Ectodermal cell (in vitro differentiated cells): ENCODE measurements at regions not wholly inside any gene's neighbourhood (a gene's known extent, or its start where the extent isn't known, plus 50 kb on each side); places are given as distances from the start of the nearest gene placed in this dataset.

Experiments used
- H3K27ac ChIP-seq: 2 replicates; pipeline ENCODE4 v1.7.0; 2013; ENCODE audit warnings: mild to moderate bottlenecking, low read depth, low read length; ENCODE audit not compliant: insufficient read depth, poor library complexity, severe bottlenecking
- H3K27me3 ChIP-seq: 2 replicates; pipeline ENCODE4 v1.7.0; 2013; ENCODE audit warnings: mild to moderate bottlenecking, low read length; ENCODE audit not compliant: insufficient read depth, control insufficient read depth, poor library complexity, severe bottlenecking
- H3K36me3 ChIP-seq: one replicate; pipeline ENCODE4 v1.7.0; 2013; ENCODE audit warnings: low read length; ENCODE audit not compliant: control insufficient read depth, insufficient read depth
- H3K4me1 ChIP-seq: one replicate; pipeline ENCODE4 v1.7.0; 2013; ENCODE audit warnings: low read length; ENCODE audit not compliant: control insufficient read depth, insufficient read depth
- H3K4me3 ChIP-seq: 2 replicates; pipeline ENCODE4 v1.7.0; 2013; ENCODE audit warnings: low read depth, low read length, control low read depth; ENCODE audit not compliant: insufficient read depth
- H3K9me3 ChIP-seq: 2 replicates; pipeline ENCODE4 v1.7.0; 2013; ENCODE audit warnings: mild to moderate bottlenecking, low read length, moderate library complexity; ENCODE audit not compliant: control insufficient read depth
- WGBS, 2 experiments: methylation state at CpG; one replicate each; pipeline ENCODE4 v1.1.7; 2013; ENCODE audit warnings: missing lambda C conversion rate in 2 of 2; 5-methylcytosine and 5-hydroxymethylcytosine counted together

DNA sequence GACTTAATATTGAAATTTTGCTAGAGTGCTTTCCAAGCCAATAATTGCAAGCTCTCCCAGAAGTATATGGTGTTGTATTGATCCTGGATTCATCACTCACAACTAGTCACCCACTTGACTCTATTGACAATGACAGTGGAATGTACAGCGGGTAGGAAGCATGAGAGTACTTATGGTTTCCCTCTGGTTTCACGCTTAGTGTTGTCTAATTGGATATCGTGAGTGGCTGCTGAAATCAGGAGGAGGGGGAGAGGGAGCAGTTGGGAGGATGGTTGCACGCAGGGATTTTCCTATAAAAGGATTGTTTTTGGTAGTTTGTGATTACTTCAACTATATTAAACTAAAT is 1819.5 kb upstream of the TENM3 start:
- Histone ChIP-seq H3K27me3 (no peaks in the 10 kb centered on the region), H3K4me1 (no peaks in the 10 kb centered on the region), H3K36me3 (no peaks in the 10 kb centered on the region), H3K27ac (no peak overlapping the region), H3K9me3 (no peaks in the 10 kb centered on the region), H3K4me3 (no peak overlapping the region)
- WGBS, 2 experiments, result 94 to 95% methylated on average over 3 to 4 of the region's 4 CpGs

DNA sequence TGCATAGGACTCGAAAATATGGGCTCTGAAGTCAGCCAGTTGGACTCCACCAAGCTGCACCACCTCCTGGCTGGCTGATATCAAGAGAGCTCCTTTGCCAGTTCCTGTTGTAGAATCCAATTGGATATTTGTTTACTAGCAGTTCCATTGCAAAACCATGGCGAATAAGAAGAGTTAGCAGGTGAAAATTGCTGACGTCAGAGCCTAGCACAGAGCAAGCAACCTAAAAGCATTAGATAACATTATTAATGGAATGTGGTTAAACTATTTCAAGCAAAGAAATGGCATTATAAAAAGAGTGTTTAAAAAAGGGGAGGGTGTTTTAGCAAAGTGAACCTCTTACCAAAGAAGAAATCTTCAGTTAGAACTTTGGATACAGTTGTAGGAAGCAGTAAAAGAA is 1816.3 kb upstream of the TENM3 start:
- H3K27ac ChIP-seq, result no peak overlapping the region
- H3K36me3 ChIP-seq, result no peaks in the 10 kb centered on the region
- no peak overlapping the region for H3K4me3 ChIP-seq
- WGBS, 2 experiments, result 98% methylated on average over 3 of the region's 3 CpGs
- H3K4me1 ChIP-seq, result no peaks in the 10 kb centered on the region
- H3K27me3 ChIP-seq, result no peaks in the 10 kb centered on the region
- H3K9me3 ChIP-seq, result no peaks in the 10 kb centered on the region

DNA sequence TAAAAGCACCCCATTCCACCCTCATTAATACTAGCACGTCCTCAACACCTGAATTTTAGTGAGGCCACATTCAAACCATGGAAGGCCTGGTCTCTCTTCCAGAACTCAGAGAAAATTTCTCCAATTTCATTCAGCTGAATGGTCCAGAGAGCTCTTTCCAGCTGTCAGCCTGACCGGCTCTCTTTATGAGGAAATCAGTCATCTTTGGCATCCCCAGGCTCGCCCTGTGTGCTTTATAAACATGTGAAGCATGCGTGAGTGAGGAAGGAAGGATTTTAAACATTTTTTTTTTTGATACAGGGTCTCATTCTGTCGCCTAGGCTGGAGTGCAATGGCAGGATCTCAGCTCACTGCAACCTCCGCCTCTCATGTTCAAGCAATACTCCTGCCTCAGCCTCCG is 1812.9 kb upstream of the TENM3 start:
- H3K4me3 ChIP-seq, result no peak overlapping the region
- H3K36me3 ChIP-seq, result no peaks in the 10 kb centered on the region
- no peaks in the 10 kb centered on the region for H3K27me3 ChIP-seq
- WGBS, 2 experiments, result 70 to 95% methylated on average over 5 to 7 of the region's 7 CpGs
- H3K9me3 ChIP-seq, result no peaks in the 10 kb centered on the region
- H3K27ac ChIP-seq, result no peak overlapping the region
- no peaks in the 10 kb centered on the region for H3K4me1 ChIP-seq

DNA sequence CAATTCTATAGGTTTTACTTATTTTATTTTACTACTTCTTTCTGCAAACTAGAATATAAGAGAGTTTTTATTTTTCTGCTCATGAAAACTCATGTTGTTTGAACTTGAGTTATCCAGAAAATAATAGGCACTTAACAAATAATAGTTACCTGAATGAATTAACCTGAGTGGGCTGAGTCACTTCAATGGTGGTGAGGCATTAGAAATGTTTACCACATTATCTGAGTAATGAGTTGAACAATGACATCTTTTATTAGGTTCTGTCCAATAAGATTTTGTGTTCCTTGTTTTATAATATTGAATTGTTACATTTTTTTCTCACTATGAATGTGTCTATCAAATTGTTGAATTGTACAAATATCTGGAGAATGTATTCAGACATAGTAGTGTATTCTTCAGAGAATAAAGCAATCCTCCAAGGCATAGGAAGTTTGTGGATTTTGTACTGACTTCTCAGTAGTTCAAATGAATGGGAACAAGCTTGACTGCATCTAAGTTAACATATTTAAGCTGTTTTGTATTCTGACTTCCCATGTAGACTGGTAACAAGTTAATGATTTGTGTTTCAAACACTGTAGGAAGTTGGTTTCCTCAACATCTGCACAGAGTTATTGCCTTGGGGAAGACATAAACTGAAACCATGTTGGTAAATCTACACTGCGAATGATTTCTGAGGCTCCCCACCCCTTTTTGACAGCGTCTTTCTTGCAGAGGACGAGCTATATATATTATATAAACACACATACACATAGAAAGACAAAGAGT is 1808.9 kb upstream of the TENM3 start:
- no peaks in the 10 kb centered on the region for H3K9me3 ChIP-seq
- no peaks in the 10 kb centered on the region for H3K4me1 ChIP-seq
- H3K27me3 ChIP-seq, result no peaks in the 10 kb centered on the region
- no peak overlapping the region for H3K27ac ChIP-seq
- H3K36me3 ChIP-seq, result no peaks in the 10 kb centered on the region
- 90 to 100% methylated on average over 1 to 3 of the region's 3 CpGs for WGBS, 2 experiments
- no peak overlapping the region for H3K4me3 ChIP-seq

DNA sequence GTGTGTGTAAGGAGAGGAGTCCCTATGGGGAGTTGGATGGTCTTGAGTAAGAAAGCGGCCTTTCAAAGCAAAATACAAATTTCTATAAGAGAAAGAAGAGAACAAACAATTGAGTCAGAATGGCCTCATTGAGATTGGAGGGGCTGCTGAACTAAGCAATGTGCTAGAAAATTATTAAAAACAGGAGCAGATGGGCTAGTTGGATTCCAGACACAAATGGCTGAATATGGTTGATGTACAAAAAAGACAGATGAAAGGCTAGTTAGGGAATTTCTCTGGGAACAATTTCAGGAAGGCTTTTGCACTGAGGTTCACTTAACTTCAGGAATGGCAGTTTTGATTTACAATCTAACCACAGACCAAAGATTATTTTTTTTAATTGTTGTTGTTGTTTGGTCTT is 1806.8 kb upstream of the TENM3 start:
- H3K27ac ChIP-seq, result no peak overlapping the region
- no peaks in the 10 kb centered on the region for H3K27me3 ChIP-seq
- H3K4me1 ChIP-seq, result no peaks in the 10 kb centered on the region
- H3K9me3 ChIP-seq, result no peaks in the 10 kb centered on the region
- no peaks in the 10 kb centered on the region for H3K36me3 ChIP-seq
- H3K4me3 ChIP-seq, result no peak overlapping the region
- 93 to 100% methylated on average over 1 of the region's 1 CpG for WGBS, 2 experiments

DNA sequence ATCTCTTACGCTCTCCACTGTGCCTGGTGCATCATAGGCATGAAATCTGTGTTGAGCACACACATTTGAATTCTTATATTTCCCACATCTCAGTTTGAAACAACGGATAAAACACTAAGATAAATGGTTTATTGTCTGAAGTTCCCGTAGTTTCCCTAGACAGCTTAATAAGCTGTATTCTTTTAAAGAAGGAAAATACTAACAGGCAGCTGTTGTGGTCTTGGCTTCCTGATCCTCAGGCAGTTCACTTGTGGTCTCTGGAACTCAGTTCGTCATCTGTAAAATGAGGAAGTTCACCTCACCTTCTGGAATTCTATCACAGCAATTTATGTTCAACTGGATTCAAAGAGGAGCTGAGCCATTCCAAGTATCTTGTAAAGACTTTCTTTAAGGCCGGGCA is 1805.6 kb upstream of the TENM3 start:
- WGBS, 2 experiments, result 94 to 98% methylated on average over 5 of the region's 5 CpGs
- Histone ChIP-seq H3K9me3 (no peaks in the 10 kb centered on the region), H3K4me3 (no peak overlapping the region), H3K4me1 (no peaks in the 10 kb centered on the region), H3K27me3 (no peaks in the 10 kb centered on the region), H3K36me3 (no peaks in the 10 kb centered on the region), H3K27ac (no peak overlapping the region)

DNA sequence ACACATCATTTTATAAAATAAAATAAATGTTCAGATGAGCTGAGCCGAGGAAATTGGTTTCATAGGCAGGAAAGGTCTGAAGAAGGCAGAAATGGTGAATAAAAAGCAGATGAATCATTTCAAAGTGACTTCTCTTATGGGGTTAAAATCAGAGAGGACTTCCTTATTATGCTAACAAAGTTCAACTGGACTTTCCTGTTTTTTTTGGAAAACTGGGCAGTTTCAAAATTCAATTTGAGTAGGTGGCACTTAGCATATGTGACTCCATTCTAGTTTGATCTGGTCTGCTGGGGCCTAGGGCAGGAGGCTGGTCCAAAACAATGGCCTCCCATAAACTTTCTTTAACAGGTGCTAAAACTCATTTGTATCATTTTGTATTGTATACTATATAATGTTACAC is 1794.9 kb upstream of the TENM3 start:
- Histone ChIP-seq H3K9me3 (no peaks in the 10 kb centered on the region), H3K36me3 (no peaks in the 10 kb centered on the region), H3K27ac (no peak overlapping the region), H3K4me1 (no peaks in the 10 kb centered on the region), H3K27me3 (no peaks in the 10 kb centered on the region), H3K4me3 (no peak overlapping the region)
- WGBS, 2 experiments, result 96 to 100% methylated on average over 1 of the region's 1 CpG

DNA sequence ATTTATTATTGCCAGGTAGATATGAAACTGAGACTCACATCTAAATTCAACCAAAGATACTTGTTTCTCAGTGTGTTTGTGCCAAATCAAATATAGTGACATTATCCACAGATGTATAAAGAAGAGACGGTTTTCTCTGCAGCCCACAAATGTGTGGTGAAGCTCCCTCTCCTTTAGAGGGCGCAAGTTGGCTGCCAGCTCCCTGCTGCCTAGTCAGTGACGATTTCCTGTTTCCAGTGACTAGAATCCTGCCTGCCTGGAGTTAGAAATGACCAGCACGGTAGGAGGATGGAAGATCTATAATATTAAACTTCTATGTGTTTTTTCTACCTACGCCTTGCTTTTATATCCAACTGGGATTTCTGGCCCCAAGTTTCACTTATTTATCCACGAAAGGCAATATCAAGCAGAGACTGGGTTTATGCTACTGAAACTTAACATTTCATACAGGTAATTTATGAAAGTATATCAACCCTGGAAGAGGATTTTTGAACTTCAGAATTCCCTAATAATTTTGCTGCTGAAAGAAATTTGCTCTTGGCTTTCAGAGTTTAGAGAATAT is 1793.7 kb upstream of the TENM3 start:
- no peaks in the 10 kb centered on the region for H3K4me1 ChIP-seq
- no peaks in the 10 kb centered on the region for H3K36me3 ChIP-seq
- no peaks in the 10 kb centered on the region for H3K27me3 ChIP-seq
- 49 to 57% methylated on average over 5 to 6 of the region's 6 CpGs for WGBS, 2 experiments
- no peak overlapping the region for H3K27ac ChIP-seq
- no peaks in the 10 kb centered on the region for H3K9me3 ChIP-seq
- H3K4me3 ChIP-seq, result no peak overlapping the region

DNA sequence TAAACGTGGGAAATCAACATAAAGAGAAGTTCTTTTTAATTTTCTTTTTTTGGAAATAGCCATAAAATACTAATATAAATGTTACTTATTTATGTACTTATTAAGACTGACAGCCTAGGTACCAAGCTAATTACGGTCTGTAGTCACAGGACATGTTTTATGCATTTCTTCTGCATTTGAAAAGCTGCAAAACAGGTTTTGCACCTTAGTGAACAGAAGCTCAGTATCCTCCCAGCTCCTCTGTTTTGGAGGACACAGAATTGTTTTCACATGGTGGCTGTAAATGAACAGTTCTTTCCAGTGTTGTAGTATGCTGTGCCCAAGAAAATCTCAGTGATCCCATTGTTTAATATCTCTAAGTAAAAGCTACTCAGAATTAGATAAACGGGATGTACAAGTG is 1788.0 kb upstream of the TENM3 start:
- 73 to 82% methylated on average over 2 of the region's 3 CpGs for WGBS, 2 experiments
- Histone ChIP-seq H3K27me3 (no peaks in the 10 kb centered on the region), H3K9me3 (no peaks in the 10 kb centered on the region), H3K36me3 (no peaks in the 10 kb centered on the region), H3K4me3 (no peak overlapping the region), H3K27ac (no peak overlapping the region), H3K4me1 (no peaks in the 10 kb centered on the region)

DNA sequence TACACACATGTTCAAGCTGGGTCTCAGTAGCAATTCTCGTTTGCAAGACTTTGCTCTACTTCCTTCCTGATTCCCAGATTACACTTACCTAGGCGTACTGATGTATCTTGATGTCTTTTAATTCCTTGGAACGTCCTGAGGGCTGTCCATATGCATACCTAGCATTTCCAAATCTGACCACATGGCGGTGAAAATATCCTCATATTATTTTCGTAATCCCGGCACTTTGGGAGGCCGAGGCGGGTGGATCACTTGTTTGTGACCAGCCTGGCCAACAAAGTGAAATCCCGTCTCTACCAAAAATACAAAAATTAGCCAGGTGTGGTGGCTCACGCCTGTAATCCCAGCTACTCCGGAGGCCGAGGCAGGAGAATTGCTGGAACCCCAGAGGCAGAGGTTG is 1786.3 kb upstream of the TENM3 start:
- Histone ChIP-seq H3K9me3 (no peaks in the 10 kb centered on the region), H3K36me3 (no peaks in the 10 kb centered on the region), H3K27ac (no peak overlapping the region), H3K27me3 (no peaks in the 10 kb centered on the region), H3K4me1 (no peaks in the 10 kb centered on the region), H3K4me3 (no peak overlapping the region)
- 88 to 96% methylated on average over 12 of the region's 12 CpGs for WGBS, 2 experiments
